ENCODE measurements at regions not wholly inside any gene's neighbourhood (a gene's known extent, or its start where the extent isn't known, plus 50 kb on each side); places are given as distances from the start of the nearest gene placed in this dataset.
A peak's percentile ranks its signal among the peaks of the same experiment; 100 is the strongest.

GRCh38 chr11:8340296-8340695 is 76.6 kb upstream of the LMO1 start:
- DNase-seq: no peak

GRCh38 chr11:8339592-8340022 is 75.9 kb upstream of the LMO1 start:
- no peak for DNase-seq

GRCh38 chr11:8338138-8338537 is 74.5 kb upstream of the LMO1 start:
- DNase-seq: no peak

- no peak for DNase-seq
These were observed 73.6 kb upstream of the LMO1 start for GRCh38 chr11:8337130-8337795.

GRCh38 chr11:8336356-8337129 is 72.9 kb upstream of the LMO1 start:
- DNase-seq: no peak

- no peak for DNase-seq
These were observed 72.0 kb upstream of the LMO1 start for GRCh38 chr11:8335683-8336082.

- DNase-seq: no peak
These were observed 71.5 kb upstream of the LMO1 start for GRCh38 chr11:8335186-8335585.

GRCh38 chr11:8333811-8334401 is 70.2 kb upstream of the LMO1 start:
- DNase-seq: no peak

GRCh38 chr11:8333376-8333775 is 69.7 kb upstream of the LMO1 start:
- no peak for DNase-seq

- no peak for DNase-seq
These were observed 69.2 kb upstream of the LMO1 start for GRCh38 chr11:8332891-8333290.

- no peak for DNase-seq
These were observed 68.5 kb upstream of the LMO1 start for GRCh38 chr11:8332196-8332595.

- DNase-seq: no peak
These were observed 68.1 kb upstream of the LMO1 start for GRCh38 chr11:8331767-8332166.

GRCh38 chr11:8330896-8331295 is 67.2 kb upstream of the LMO1 start:
- DNase-seq: no peak

- no peak for DNase-seq
These were observed 66.7 kb upstream of the LMO1 start for GRCh38 chr11:8330404-8330803.

GRCh38 chr11:8329847-8330361 is 66.2 kb upstream of the LMO1 start:
- DNase-seq: no peak

- no peak for DNase-seq
These were observed 65.7 kb upstream of the LMO1 start for GRCh38 chr11:8329336-8329735.

- peak; percentile 12 for DNase-seq
These were observed 65.2 kb upstream of the LMO1 start for GRCh38 chr11:8328848-8329330.

GRCh38 chr11:8328231-8328794 is 64.6 kb upstream of the LMO1 start:
- DNase-seq: no peak

- no peak for DNase-seq
These were observed 64.1 kb upstream of the LMO1 start for GRCh38 chr11:8327761-8328192.

- DNase-seq: no peak
These were observed 62.7 kb upstream of the LMO1 start for GRCh38 chr11:8326337-8326736.

GRCh38 chr11:8325591-8326304 is 62.1 kb upstream of the LMO1 start:
- no peak for DNase-seq

Data from muscle of arm (tissue), 1 donor.